Effector CD8-positive, alpha-beta T cell (primary cell): ENCODE measurements at regions not wholly inside any gene's neighbourhood (a gene's known extent, or its start where the extent isn't known, plus 50 kb on each side); places are given as distances from the start of the nearest gene placed in this dataset.

Experiments
- DNase-seq: peaks from one replicate; lab custom pipeline; 2025; lab: John Stamatoyannopoulos, UW

GRCh38 chr4:22217480-22217879 lies 268.9 kb upstream of the KCNIP4 start:
- DNase-seq: no peak

GRCh38 chr4:22216278-22216677 lies 267.7 kb upstream of the KCNIP4 start:
- DNase-seq: no peak

GRCh38 chr4:22215084-22215483 lies 266.5 kb upstream of the KCNIP4 start:
- no peak for DNase-seq

GRCh38 chr4:22203711-22204011 lies 255.1 kb upstream of the KCNIP4 start:
- no peak for DNase-seq

- DNase-seq: no peak
Measured at GRCh38 chr4:22202975-22203710, 254.6 kb upstream of the KCNIP4 start.

GRCh38 chr4:22202246-22202974 lies 253.8 kb upstream of the KCNIP4 start:
- DNase-seq: no peak

GRCh38 chr4:22201256-22201655 lies 252.7 kb upstream of the KCNIP4 start:
- no peak for DNase-seq

GRCh38 chr4:22196551-22196950 lies 248.0 kb upstream of the KCNIP4 start:
- no peak for DNase-seq

GRCh38 chr4:22192084-22192511 lies 243.5 kb upstream of the KCNIP4 start:
- DNase-seq: no peak

GRCh38 chr4:22191565-22191964 lies 243.0 kb upstream of the KCNIP4 start:
- DNase-seq: no peak

GRCh38 chr4:22190855-22191254 lies 242.3 kb upstream of the KCNIP4 start:
- DNase-seq: no peak

GRCh38 chr4:22187203-22187820 lies 238.7 kb upstream of the KCNIP4 start:
- no peak for DNase-seq

- no peak for DNase-seq
Measured at GRCh38 chr4:22181736-22182135, 233.2 kb upstream of the KCNIP4 start.

- DNase-seq: no peak
Measured at GRCh38 chr4:22179124-22179874, 230.7 kb upstream of the KCNIP4 start.

- DNase-seq: no peak
Measured at GRCh38 chr4:22174640-22175039, 226.1 kb upstream of the KCNIP4 start.

- no peak for DNase-seq
Measured at GRCh38 chr4:22170353-22170752, 221.8 kb upstream of the KCNIP4 start.

- no peak for DNase-seq
Measured at GRCh38 chr4:22167201-22167600, 218.6 kb upstream of the KCNIP4 start.

GRCh38 chr4:22162454-22162853 lies 213.9 kb upstream of the KCNIP4 start:
- DNase-seq: no peak

GRCh38 chr4:22130741-22131140 lies 182.2 kb upstream of the KCNIP4 start:
- DNase-seq: no peak

GRCh38 chr4:22129454-22130029 lies 181.0 kb upstream of the KCNIP4 start:
- DNase-seq: no peak

GRCh38 chr4:22122062-22122461 lies 173.5 kb upstream of the KCNIP4 start:
- DNase-seq: no peak

GRCh38 chr4:22115262-22115661 lies 166.7 kb upstream of the KCNIP4 start:
- no peak for DNase-seq
